ENCODE measurements at regions not wholly inside any gene's neighbourhood (a gene's known extent, or its start where the extent isn't known, plus 50 kb on each side); places are given as distances from the start of the nearest gene placed in this dataset.

GRCh38 chr15:81504170-81504905 is 130.3 kb upstream of the TMC3 start:
- no peak for TF ChIP-seq CTCF (IDR thresholded peaks at IDR 0.05 in 2 of 3, conservative IDR thresholded peaks at IDR 0.05 in 1 of 3; ENCODE audit: insufficient read depth in 2 of 3, low read depth in 1 of 3, low read length in 3 of 3)
- TF ChIP-seq RERE (CRISPR knock-in tag; IDR thresholded peaks at IDR 0.05; ENCODE audit: borderline replicate concordance): no peak
